ENCODE measurements at regions not wholly inside any gene's neighbourhood (a gene's known extent, or its start where the extent isn't known, plus 50 kb on each side); places are given as distances from the start of the nearest gene placed in this dataset.

DNA sequence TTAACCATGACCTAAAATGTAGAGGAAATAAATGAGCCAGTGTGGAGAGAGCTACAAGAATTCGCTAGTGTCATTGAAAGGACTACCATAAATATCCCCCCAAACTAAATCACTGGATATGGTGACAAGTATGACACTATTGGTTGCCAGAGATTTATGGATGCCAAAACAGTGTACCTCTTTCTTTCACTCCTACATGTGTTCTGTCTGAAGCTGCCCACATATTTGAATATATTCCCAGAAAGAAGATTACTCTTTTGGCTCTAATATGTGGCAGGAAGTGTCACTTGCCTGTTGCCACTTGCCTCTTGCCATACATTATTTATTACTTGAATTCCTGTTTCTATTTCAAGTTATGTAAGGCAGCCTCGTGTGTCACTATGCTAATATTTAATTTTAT, 1573.6 kb downstream of the TECRL start:
- DNase-seq (ENCODE audit: low spot score, unreplicated experiment): no peak
- H3K9me3 Mint-ChIP-seq (ENCODE audit: low read depth): no peaks in the 10 kb centered on the region
- H3K4me3 Mint-ChIP-seq (ENCODE audit: low read depth): no peak overlapping the region
- no peak for TF ChIP-seq CTCF (IDR thresholded peaks at IDR 0.05; ENCODE audit: unreplicated experiment)
- no peak overlapping the region for H3K27ac Mint-ChIP-seq
- H3K4me1 Mint-ChIP-seq (ENCODE audit: low read depth): no peaks in the 10 kb centered on the region
- no peaks in the 10 kb centered on the region for H3K36me3 Mint-ChIP-seq (ENCODE audit: insufficient read depth)
- H3K27me3 Mint-ChIP-seq: no peaks in the 10 kb centered on the region

DNA sequence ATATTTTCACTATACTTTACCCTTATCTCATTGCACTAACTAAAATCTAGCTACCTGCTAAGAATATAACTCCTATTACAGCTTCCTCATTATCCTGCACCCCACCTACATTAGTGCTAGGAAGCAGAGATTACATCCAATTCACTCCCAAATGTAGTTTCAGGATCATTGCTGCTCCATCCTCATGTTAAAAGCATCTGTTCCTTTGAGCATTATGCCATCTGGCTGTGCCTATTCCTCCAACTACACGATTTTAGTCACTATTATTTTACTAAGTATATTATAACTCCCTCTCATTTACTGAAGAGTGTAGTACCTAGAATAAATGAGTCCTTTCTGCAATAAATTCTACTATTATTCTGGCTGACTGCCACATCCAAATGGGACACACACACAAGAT, 1586.9 kb downstream of the TECRL start:
- no peaks in the 10 kb centered on the region for H3K27me3 Mint-ChIP-seq
- no peaks in the 10 kb centered on the region for H3K4me1 Mint-ChIP-seq (ENCODE audit: low read depth)
- TF ChIP-seq CTCF (IDR thresholded peaks at IDR 0.05; ENCODE audit: unreplicated experiment): no peak
- H3K27ac Mint-ChIP-seq: no peak overlapping the region
- peaks cover 3% of the 10 kb centered on the region for H3K9me3 Mint-ChIP-seq (ENCODE audit: low read depth)
- no peak for DNase-seq (ENCODE audit: low spot score, unreplicated experiment)
- no peaks in the 10 kb centered on the region for H3K36me3 Mint-ChIP-seq (ENCODE audit: insufficient read depth)
- no peak overlapping the region for H3K4me3 Mint-ChIP-seq (ENCODE audit: low read depth)

GRCh38 chr4:62816566-62816965, 1592.7 kb downstream of the TECRL start:
- DNase-seq (ENCODE audit: low spot score, unreplicated experiment): no peak
- H3K4me1 Mint-ChIP-seq (ENCODE audit: low read depth): no peaks in the 10 kb centered on the region
- no peaks in the 10 kb centered on the region for H3K27me3 Mint-ChIP-seq
- no peaks in the 10 kb centered on the region for H3K9me3 Mint-ChIP-seq (ENCODE audit: low read depth)
- no peak for TF ChIP-seq CTCF (IDR thresholded peaks at IDR 0.05; ENCODE audit: unreplicated experiment)
- H3K27ac Mint-ChIP-seq: no peak overlapping the region
- peak overlapping the region; percentile 35 for H3K4me3 Mint-ChIP-seq (ENCODE audit: low read depth)
- H3K36me3 Mint-ChIP-seq (ENCODE audit: insufficient read depth): no peaks in the 10 kb centered on the region

- Mint-ChIP-seq H3K4me3 (ENCODE audit: low read depth) (no peak overlapping the region), H3K9me3 (ENCODE audit: low read depth) (no peaks in the 10 kb centered on the region), H3K27me3 (no peaks in the 10 kb centered on the region), H3K36me3 (ENCODE audit: insufficient read depth) (no peaks in the 10 kb centered on the region), H3K27ac (no peak overlapping the region), H3K4me1 (ENCODE audit: low read depth) (no peaks in the 10 kb centered on the region)
- DNase-seq (ENCODE audit: low spot score, unreplicated experiment): no peak
- no peak for TF ChIP-seq CTCF (IDR thresholded peaks at IDR 0.05; ENCODE audit: unreplicated experiment)
Observed at GRCh38 chr4:62814510-62815047, 1594.7 kb downstream of the TECRL start.

DNA sequence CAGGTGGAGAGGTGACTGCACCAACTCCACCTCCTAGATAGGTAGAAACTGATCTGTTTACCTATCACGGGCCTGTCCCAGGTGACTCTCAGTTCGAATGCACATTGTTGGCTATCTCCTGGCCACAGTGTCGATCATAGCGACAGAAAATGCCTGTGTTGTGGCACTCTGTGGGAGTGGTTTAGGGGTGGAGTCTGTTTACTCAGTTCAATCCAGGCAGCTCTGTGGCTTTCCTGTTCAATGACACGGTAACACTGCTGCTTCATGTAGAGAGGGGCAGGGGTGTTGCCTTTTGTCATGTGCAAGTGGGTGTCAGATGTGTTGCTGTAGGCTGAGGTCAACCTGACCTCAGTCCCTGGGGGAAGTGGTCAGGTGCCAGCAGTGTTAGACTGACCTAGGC, 1602.4 kb downstream of the TECRL start:
- H3K36me3 Mint-ChIP-seq (ENCODE audit: insufficient read depth): no peaks in the 10 kb centered on the region
- TF ChIP-seq CTCF (IDR thresholded peaks at IDR 0.05; ENCODE audit: unreplicated experiment): no peak
- H3K4me1 Mint-ChIP-seq (ENCODE audit: low read depth): no peaks in the 10 kb centered on the region
- no peaks in the 10 kb centered on the region for H3K9me3 Mint-ChIP-seq (ENCODE audit: low read depth)
- no peak overlapping the region for H3K27ac Mint-ChIP-seq
- no peak for DNase-seq (ENCODE audit: low spot score, unreplicated experiment)
- no peak overlapping the region for H3K4me3 Mint-ChIP-seq (ENCODE audit: low read depth)
- H3K27me3 Mint-ChIP-seq: no peaks in the 10 kb centered on the region
